Adrenal gland (tissue), 5 donors: ENCODE measurements at regions not wholly inside any gene's neighbourhood (a gene's known extent, or its start where the extent isn't known, plus 50 kb on each side); places are given as distances from the start of the nearest gene placed in this dataset.

Experiments used
- POLR2A ChIP-seq, 2 donors: fragments of 450-650 bp; IDR thresholded peaks; one replicate each; pipeline ENCODE4 v1.6.1; 2017; ENCODE audit warnings: antibody characterized with exemption in 2 of 2, mild to moderate bottlenecking in 2 of 2, moderate library complexity in 1 of 2
- TF ChIP-seq, protein P1 (sequence below), 6 experiments: fragments of 450-650 bp in 4 of 6; fragments of 200-600 bp in 2 of 6; sonication (generic) in 1 of 6; IDR thresholded peaks; 1 replicate in 5 of 6; 2 replicates in 1 of 6; pipeline versions ENCODE4 v1.5.1 to v1.8.0; 2016 to 2021; ENCODE audit warnings: antibody characterized with exemption in 6 of 6, mild to moderate bottlenecking in 2 of 6, moderate library complexity in 1 of 6
- donor health status: DM: no; HTN: no; CAD: no.

DNA sequence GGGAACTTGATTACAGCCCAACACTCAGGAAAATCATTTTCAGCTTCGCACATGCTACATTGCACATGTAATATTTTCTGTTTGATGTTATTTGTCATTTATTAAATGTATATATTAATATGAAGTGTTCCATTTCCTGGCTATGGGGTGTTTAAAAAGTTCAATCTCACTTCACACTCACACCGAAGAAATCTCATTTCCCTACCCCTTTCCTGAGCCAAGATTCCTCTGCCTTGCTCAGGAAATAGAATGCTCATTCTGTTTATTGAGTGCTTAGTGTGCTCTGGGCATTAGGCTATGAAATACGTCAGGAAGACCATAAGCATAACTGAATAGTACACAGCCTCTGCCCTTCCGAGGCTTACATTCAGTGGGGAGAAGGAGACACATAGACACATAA lies 331.9 kb upstream of the TSHZ3 start:
- TF ChIP-seq, protein P1, sequence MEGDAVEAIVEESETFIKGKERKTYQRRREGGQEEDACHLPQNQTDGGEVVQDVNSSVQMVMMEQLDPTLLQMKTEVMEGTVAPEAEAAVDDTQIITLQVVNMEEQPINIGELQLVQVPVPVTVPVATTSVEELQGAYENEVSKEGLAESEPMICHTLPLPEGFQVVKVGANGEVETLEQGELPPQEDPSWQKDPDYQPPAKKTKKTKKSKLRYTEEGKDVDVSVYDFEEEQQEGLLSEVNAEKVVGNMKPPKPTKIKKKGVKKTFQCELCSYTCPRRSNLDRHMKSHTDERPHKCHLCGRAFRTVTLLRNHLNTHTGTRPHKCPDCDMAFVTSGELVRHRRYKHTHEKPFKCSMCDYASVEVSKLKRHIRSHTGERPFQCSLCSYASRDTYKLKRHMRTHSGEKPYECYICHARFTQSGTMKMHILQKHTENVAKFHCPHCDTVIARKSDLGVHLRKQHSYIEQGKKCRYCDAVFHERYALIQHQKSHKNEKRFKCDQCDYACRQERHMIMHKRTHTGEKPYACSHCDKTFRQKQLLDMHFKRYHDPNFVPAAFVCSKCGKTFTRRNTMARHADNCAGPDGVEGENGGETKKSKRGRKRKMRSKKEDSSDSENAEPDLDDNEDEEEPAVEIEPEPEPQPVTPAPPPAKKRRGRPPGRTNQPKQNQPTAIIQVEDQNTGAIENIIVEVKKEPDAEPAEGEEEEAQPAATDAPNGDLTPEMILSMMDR (IDR thresholded peaks at IDR 0.05), result no peak
- no peak for TF ChIP-seq POLR2A (IDR thresholded peaks at IDR 0.05)
